K562 (cell line): ENCODE measurements at regions not wholly inside any gene's neighbourhood (a gene's known extent, or its start where the extent isn't known, plus 50 kb on each side); places are given as distances from the start of the nearest gene placed in this dataset.

Experiments
- ATAC-seq: fragments of 200-7000 bp; cut with Tn5 transposase; 3 replicates; pipeline ENCODE4 v1.9.1; 2020; ENCODE audit warnings: moderate library complexity
- BruUV-seq: library from RNA; stranded (reverse); fragments of 400-500 nt; replicated peaks from 2 replicates; lab custom pipeline; 2021; lab: Mats Ljungman, UMichigan
- CTCF ChIA-PET: fragments of 300-600 bp; formaldehyde crosslinking; extraction: SDS; loops from one replicate; lab custom pipeline; 2021; ENCODE audit warnings: low intra/inter-chr PET ratio; lab: Yijun Ruan, JAX
- POLR2A ChIA-PET: fragments of 300-600, 350-650 bp; sonication (Branson Sonifier 250); formaldehyde crosslinking; extraction: SDS; loops from one replicate; lab custom pipeline; 2021; ENCODE audit warnings: antibody characterized with exemption, inconsistent platforms; lab: Yijun Ruan, JAX
- DNase-seq, 4 experiments: peaks; one replicate each; pipeline versions ENCODE4 v3.0.0 to v3.0.0-alpha.2; 2011 to 2018; ENCODE audit warnings: low spot score in 3 of 4, mixed read lengths in 3 of 4; ENCODE audit errors: extremely low read depth in 1 of 4
- FAIRE-seq: peaks from 2 replicates; lab custom pipeline; 2011; peaks lifted over from hg19 to GRCh38; lab: Jason Lieb, UNC
- H2AFZ ChIP-seq: 2 replicates; pipeline ENCODE4 v1.6.0; 2011; ENCODE audit warnings: low read depth, low read length, control low read depth, inconsistent platforms
- H3K27ac ChIP-seq: fragments of 200-600 bp; 3 replicates; pipeline ENCODE4 v1.8.0; 2011; ENCODE audit warnings: low read depth, mild to moderate bottlenecking, control low read depth, inconsistent platforms, low read length, moderate library complexity, mixed read lengths; ENCODE audit errors: extremely low read depth
- H3K27me3 ChIP-seq, 2 experiments: fragments of 300-600 bp in 1 of 2; 2 replicates in 1 of 2; 3 replicates in 1 of 2; pipeline versions ENCODE4 v1.6.0 to v1.8.0; 2011; ENCODE audit warnings: inconsistent platforms in 2 of 2, low read length in 2 of 2, mild to moderate bottlenecking in 1 of 2, mixed read lengths in 1 of 2, moderate library complexity in 1 of 2; ENCODE audit not compliant: control insufficient read depth in 2 of 2, insufficient read depth in 2 of 2
- H3K36me3 ChIP-seq: fragments of 300-600 bp; 3 replicates; pipeline ENCODE4 v1.8.0; 2011; ENCODE audit warnings: mild to moderate bottlenecking, low read length, inconsistent platforms; ENCODE audit not compliant: control insufficient read depth, insufficient read depth
- H3K4me1 ChIP-seq, 2 experiments: fragments of 200-600 bp in 1 of 2; replicated peaks in 1 of 2; 2 replicates in 1 of 2; 3 replicates in 1 of 2; pipeline versions ENCODE4 v1.5.1 to v1.8.0; 2011; ENCODE audit warnings: inconsistent platforms in 2 of 2, low read length in 2 of 2, mild to moderate bottlenecking in 1 of 2, mixed read lengths in 1 of 2, moderate library complexity in 1 of 2; ENCODE audit not compliant: control insufficient read depth in 2 of 2, insufficient read depth in 2 of 2
- H3K4me2 ChIP-seq: 2 replicates; pipeline ENCODE4 v1.6.1; 2011; ENCODE audit warnings: low read length, control low read depth, inconsistent platforms, mixed read lengths; ENCODE audit not compliant: insufficient read depth
- H3K4me3 ChIP-seq: fragments of 200-600 bp; sonication (generic), shearing (Covaris generic); 2 replicates; pipeline ENCODE4 v1.5.1; 2016; ENCODE audit warnings: control low read depth, inconsistent platforms
- H3K79me2 ChIP-seq: fragments of 200-600 bp; 3 replicates; pipeline ENCODE4 v1.8.0; 2011; ENCODE audit warnings: low read length, inconsistent platforms; ENCODE audit not compliant: control insufficient read depth, insufficient read depth
- H3K9ac ChIP-seq, 2 experiments: 2 replicates each; pipeline versions ENCODE4 v1.6.0 to v1.6.1; 2011; ENCODE audit warnings: low read depth in 2 of 2, low read length in 2 of 2, control low read depth in 1 of 2, inconsistent platforms in 1 of 2, mild to moderate bottlenecking in 1 of 2, mixed read lengths in 1 of 2; ENCODE audit not compliant: insufficient read depth in 1 of 2
- H3K9me1 ChIP-seq: one replicate; pipeline ENCODE4 v1.6.0; 2011; ENCODE audit warnings: inconsistent platforms, mild to moderate bottlenecking, low read length, moderate library complexity; ENCODE audit not compliant: control insufficient read depth, insufficient read depth
- H3K9me3 ChIP-seq: replicated peaks from 2 replicates; pipeline ENCODE4 v1.5.1; 2011; ENCODE audit warnings: low read depth, low read length, inconsistent platforms; ENCODE audit not compliant: control insufficient read depth, insufficient read depth
- H4K20me1 ChIP-seq: replicated peaks from 2 replicates; pipeline ENCODE4 v1.6.1; 2011; ENCODE audit warnings: low read length, inconsistent platforms, mixed read lengths; ENCODE audit not compliant: control insufficient read depth, insufficient read depth
- GATA2 ChIP-seq: sonication (generic); formaldehyde crosslinking; IDR thresholded peaks from 2 replicates; pipeline ENCODE4 v1.4.0; 2020; ENCODE audit warnings: mild to moderate bottlenecking, missing genetic modification reagents
- HNRNPLL ChIP-seq: fragments of 200-400 bp; formaldehyde crosslinking; IDR thresholded peaks from 2 replicates; pipeline ENCODE4 v1.6.1; 2017; ENCODE audit warnings: low read length, low read depth, mild to moderate bottlenecking; ENCODE audit not compliant: poor library complexity, severe bottlenecking
- KAT2B ChIP-seq: IDR thresholded peaks from one replicate; pipeline ENCODE4 v1.6.1; 2012; ENCODE audit warnings: low read depth, mild to moderate bottlenecking, control low read depth, inconsistent platforms, low read length, moderate library complexity
- MCM7 ChIP-seq, 2 experiments: fragments of 450-650 bp; IDR thresholded peaks; 2 replicates each; pipeline ENCODE4 v1.6.1; 2016 to 2018
- MECOM ChIP-seq: fragments of 250-450 bp; sonication (Bioruptor Pico); IDR thresholded peaks from 2 replicates; pipeline ENCODE4 v1.8.0; 2022; ENCODE audit warnings: inconsistent platforms
- POLR2A ChIP-seq: fragments of 450-650 bp; conservative IDR thresholded peaks from 2 replicates; pipeline ENCODE4 v1.6.1; 2016
- RB1 ChIP-seq: fragments of 450-650 bp; IDR thresholded peaks from 2 replicates; pipeline ENCODE4 v1.6.1; 2017; ENCODE audit warnings: low read depth, mild to moderate bottlenecking
- RBM34 ChIP-seq: fragments of 200-400 bp; formaldehyde crosslinking; IDR thresholded peaks from 2 replicates; pipeline ENCODE4 v1.6.1; 2018; ENCODE audit warnings: low read length, borderline replicate concordance; ENCODE audit not compliant: insufficient read depth
- THRA ChIP-seq: fragments of 450-650 bp; IDR thresholded peaks from 2 replicates; pipeline ENCODE4 v1.6.1; 2017; ENCODE audit warnings: mild to moderate bottlenecking, moderate library complexity
- THRAP3 ChIP-seq: fragments of 450-650 bp; IDR thresholded peaks from 2 replicates; pipeline ENCODE4 v1.6.1; 2016; ENCODE audit warnings: mild to moderate bottlenecking, inconsistent platforms, borderline replicate concordance
- TOE1 ChIP-seq, 2 experiments: fragments of 450-650 bp in 1 of 2; sonication (generic) in 1 of 2; formaldehyde crosslinking in 1 of 2; IDR thresholded peaks; 2 replicates each; pipeline versions ENCODE4 v1.7.1 to v1.8.0; 2016 to 2022; ENCODE audit warnings: borderline replicate concordance in 2 of 2, mild to moderate bottlenecking in 2 of 2, antibody characterized with exemption in 1 of 2, inconsistent platforms in 1 of 2, low read depth in 1 of 2, missing genetic modification reagents in 1 of 2, moderate library complexity in 1 of 2
- XRCC5 ChIP-seq: fragments of 200-400 bp; formaldehyde crosslinking; IDR thresholded peaks from 2 replicates; pipeline ENCODE4 v1.6.1; 2017; ENCODE audit warnings: low read depth, mild to moderate bottlenecking, low read length
- YY1 ChIP-seq, 3 experiments: IDR thresholded peaks; 2 replicates each; pipeline ENCODE4 v1.6.1; 2011; ENCODE audit warnings: low read length in 2 of 3, mild to moderate bottlenecking in 2 of 3, moderate library complexity in 2 of 3, borderline replicate concordance in 1 of 3, control low read depth in 1 of 3, low read depth in 1 of 3; ENCODE audit not compliant: insufficient read depth in 3 of 3, insufficient replicate concordance in 2 of 3, control insufficient read depth in 1 of 3, insufficient read length in 1 of 3; ENCODE audit errors: extremely low read depth in 1 of 3
- ZC3H8 ChIP-seq: fragments of 450-650 bp; IDR thresholded peaks from 2 replicates; pipeline ENCODE4 v1.6.1; 2017
- ZNF3 ChIP-seq: fragments of 250-450 bp; sonication (Bioruptor Pico); IDR thresholded peaks from 2 replicates; pipeline ENCODE4 v1.5.0; 2021; ENCODE audit warnings: mild to moderate bottlenecking, moderate library complexity
- ZSCAN29 ChIP-seq: fragments of 450-650 bp; IDR thresholded peaks from 2 replicates; pipeline ENCODE4 v1.6.1; 2017
- WGBS: fragments of 100-300 bp; shearing (Covaris generic); methylation state at CpG from one replicate; pipeline ENCODE4 v1.1.6; 2016; ENCODE audit warnings: low coverage, mixed read lengths; ENCODE audit not compliant: insufficient coverage; ENCODE audit errors: missing lambda C conversion rate; 5-methylcytosine and 5-hydroxymethylcytosine counted together
- in situ Hi-C: fragments of 300-500 bp; cut with MboI; formaldehyde crosslinking; loops from 4 replicates; pipeline ENCODE4 v1.15.0; 2018; ENCODE audit warnings: inconsistent platforms, mixed read lengths
- intact Hi-C: fragments of 100-400 bp; cut with micrococcal nuclease; formaldehyde crosslinking; loops from 2 replicates; pipeline ENCODE4 v1.14.2; 2022

DNA sequence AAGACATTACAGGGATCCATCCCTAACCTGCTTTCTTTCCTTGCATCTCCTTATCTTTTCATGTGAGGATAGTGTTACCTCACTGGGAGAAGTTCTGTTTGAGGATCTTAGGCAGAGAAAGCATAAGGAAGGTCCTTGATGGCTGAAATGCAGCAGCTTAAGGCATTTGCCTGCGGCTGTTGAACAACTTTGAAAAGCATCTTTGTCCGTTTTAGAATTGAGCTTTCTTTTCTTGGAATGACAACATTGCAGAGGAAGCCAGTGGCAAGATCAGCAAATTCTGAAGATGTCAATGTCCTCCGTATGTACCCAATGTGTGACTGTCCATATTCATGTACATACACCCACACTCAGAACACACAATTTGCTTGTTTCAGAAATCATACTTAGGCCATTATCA lies 436.2 kb downstream of the GABRG2 start:
- no peaks in the 10 kb centered on the region for H3K36me3 ChIP-seq
- DNase-seq (no peak), FAIRE-seq (no peak)
- H4K20me1 ChIP-seq = no peaks in the 10 kb centered on the region
- no TSS peak for BruUV-seq
- no peaks in the 10 kb centered on the region; the same call in 1 of the 2 replicates for H3K9me3 ChIP-seq
- POLR2A ChIA-PET = no interaction called here
- H3K79me2 ChIP-seq = no peaks in the 10 kb centered on the region
- TF ChIP-seq THRA (no peak), XRCC5 (no peak), GATA2 (CRISPR knock-in tag) (no peak), ZNF3 (CRISPR knock-in tag) (no peak), TOE1 (IDR thresholded peaks at IDR 0.05; ENCODE audit: borderline replicate concordance) (no peak), TOE1 (CRISPR knock-in tag; IDR thresholded peaks at IDR 0.05; ENCODE audit: borderline replicate concordance, low read depth) (no peak), YY1 (IDR thresholded peaks at IDR 0.05; ENCODE audit: borderline replicate concordance in 1 of 3, control insufficient read depth in 1 of 3, extremely low read depth in 1 of 3, insufficient read depth in 3 of 3, insufficient read length in 1 of 3, insufficient replicate concordance in 2 of 3, low read depth in 1 of 3, low read length in 2 of 3) (no peak), RBM34 (no peak), THRAP3 (no peak), MECOM (no peak), MCM7 (IDR thresholded peaks at IDR 0.05) (no peak), RB1 (no peak), KAT2B (no peak), POLR2A (no peak), ZSCAN29 (no peak), ZC3H8 (no peak), HNRNPLL (no peak)
- TF ChIP-seq, all 486 proteins: peak for 0
- Histone ChIP-seq H3K27ac (no peak overlapping the region), H3K4me2 (no peak overlapping the region), H3K27me3 (no peaks in the 10 kb centered on the region), H3K4me3 (no peak overlapping the region), H2AFZ (no peak overlapping the region), H3K9me1 (no peaks in the 10 kb centered on the region), H3K4me1 (no peaks in the 10 kb centered on the region), H3K9ac (no peak overlapping the region)
- 0% methylated on average over 3 of the region's 3 CpGs for WGBS
- in situ Hi-C loops = no loop called here
- intact Hi-C loops = no loop called here
- CTCF ChIA-PET = no interaction called here
- ATAC-seq = no peak
